Erythroblast (primary cell): ENCODE measurements at regions not wholly inside any gene's neighbourhood (a gene's known extent, or its start where the extent isn't known, plus 50 kb on each side); places are given as distances from the start of the nearest gene placed in this dataset.
"Not testable (repeated sequence)": the region's sequence is repeated elsewhere in the genome, so short reads cannot be mapped to it uniquely, and the experiment has no call there.

Experiments used
- GATA1 ChIP-seq: IDR thresholded peaks from 2 replicates; pipeline ENCODE4 v1.6.1; 2011; ENCODE audit warnings: low read depth, mild to moderate bottlenecking, control low read depth, low read length, moderate library complexity
- POLR2A ChIP-seq: IDR thresholded peaks from 2 replicates; pipeline ENCODE4 v1.6.1; 2011; ENCODE audit warnings: mild to moderate bottlenecking, low read length

DNA sequence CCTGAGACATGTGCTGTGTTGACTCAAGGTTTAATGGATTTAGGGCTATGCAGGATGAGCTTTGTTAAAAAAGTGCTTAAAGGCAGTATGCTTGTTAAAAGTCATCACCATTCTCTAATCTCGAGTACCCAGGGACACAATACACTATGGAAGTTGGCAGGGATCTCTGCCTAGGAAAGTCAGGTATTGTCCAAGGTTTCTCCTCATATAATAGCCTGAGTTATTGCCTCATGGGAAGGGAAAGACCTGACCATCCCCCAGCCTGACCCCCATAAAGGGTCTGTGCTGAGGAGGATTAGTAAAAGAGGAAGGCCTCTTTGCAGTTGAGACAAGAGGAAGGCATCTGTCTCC, 109.7 kb downstream of the ZNF486 start:
- TF ChIP-seq POLR2A, GATA1: not testable (repeated sequence)
